ENCODE measurements at regions not wholly inside any gene's neighbourhood (a gene's known extent, or its start where the extent isn't known, plus 50 kb on each side); places are given as distances from the start of the nearest gene placed in this dataset.

DNA sequence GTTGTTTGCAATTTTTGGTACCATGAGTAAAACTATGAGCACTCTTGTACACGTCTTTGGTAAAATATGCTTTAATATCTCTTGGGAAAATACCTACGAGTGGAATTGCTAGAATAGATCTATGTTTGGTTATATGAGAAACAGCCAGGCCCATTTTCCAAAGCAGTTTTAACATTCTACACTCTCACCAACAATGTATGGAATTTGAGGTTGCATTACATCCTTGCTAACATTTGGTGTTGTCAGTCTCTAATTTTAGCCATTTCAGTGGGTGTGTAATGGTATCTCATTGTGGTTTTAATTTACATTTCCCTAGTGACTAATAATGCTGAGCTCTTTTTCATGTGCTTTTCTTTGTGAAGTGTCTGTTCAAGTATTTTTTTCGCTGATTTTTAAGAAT lies 118.9 kb upstream of the TCF4 start:
- ChIA-PET CTCF (ENCODE audit: partially characterized antibody) (interaction anchor here (1.0 kb wide), 1 partner anchor 77 kb away, joined by 3 read pairs; no protein-coding TSS in a partner anchor), POLR2A (ENCODE audit: partially characterized antibody) (no interaction called here)
- no peaks in the 10 kb centered on the region for H3K36me3 ChIP-seq (ENCODE audit: control insufficient read depth in 2 of 4, insufficient read depth in 4 of 4, low read length in 3 of 4)
- H2AK5ac ChIP-seq (ENCODE audit: low read depth, low read length) = no peak overlapping the region
- H4K91ac ChIP-seq (replicated peaks; ENCODE audit: insufficient read length, low read length) = no peak overlapping the region
- H3K18ac ChIP-seq (ENCODE audit: extremely low read depth, low read length) = no peak overlapping the region
- H2BK12ac ChIP-seq (ENCODE audit: low read depth, low read length) = no peak overlapping the region
- no peaks in the 10 kb centered on the region for H3K4me1 ChIP-seq (replicated peaks in 1 of 4; ENCODE audit: control insufficient read depth in 3 of 4, insufficient read depth in 4 of 4, low read length in 3 of 4)
- no peaks in the 10 kb centered on the region for H3K9me3 ChIP-seq (ENCODE audit: insufficient read depth in 2 of 2, low read depth in 1 of 2, low read length in 1 of 2)
- no peak for DNase-seq (ENCODE audit: low read depth in 1 of 2, low spot score in 2 of 2)
- no peaks in the 10 kb centered on the region for H3K27me3 ChIP-seq (replicated peaks in 1 of 4; ENCODE audit: control insufficient read depth in 3 of 4, extremely low read depth in 1 of 4, insufficient read depth in 3 of 4, low read length in 3 of 4)
- no peak overlapping the region for H3K23ac ChIP-seq (ENCODE audit: insufficient read length)
- H2BK120ac ChIP-seq (replicated peaks; ENCODE audit: low read depth, low read length) = no peak overlapping the region
- no peak overlapping the region for H4K8ac ChIP-seq (ENCODE audit: extremely low read depth, insufficient read depth, low read length)
- no peak overlapping the region for H3K14ac ChIP-seq (ENCODE audit: insufficient read length)
- H4K20me1 ChIP-seq (replicated peaks in 1 of 2; ENCODE audit: control insufficient read depth in 1 of 2, insufficient read depth in 2 of 2, low read length in 2 of 2) = no peaks in the 10 kb centered on the region
- no peaks in the 10 kb centered on the region for H3K79me2 ChIP-seq (ENCODE audit: control insufficient read depth in 1 of 2, insufficient read depth in 2 of 2, low read length in 2 of 2)
- H2BK15ac ChIP-seq (ENCODE audit: low read length) = no peak overlapping the region
- H3K4me3 ChIP-seq (ENCODE audit: extremely low read depth in 1 of 4, insufficient read depth in 2 of 4, low read depth in 3 of 4, low read length in 4 of 4) = no peak overlapping the region
- H3K4ac ChIP-seq (replicated peaks; ENCODE audit: insufficient read length, low read depth, low read length) = no peak overlapping the region
- no peak overlapping the region for H3K56ac ChIP-seq (replicated peaks; ENCODE audit: insufficient read length, low read depth, low read length)
- H3K27ac ChIP-seq (ENCODE audit: low read depth, low read length) = no peak overlapping the region
- no peak for FAIRE-seq
- WGBS, 2 experiments (ENCODE audit: extremely low coverage in 1 of 2, insufficient coverage in 1 of 2, insufficient read length in 1 of 2, insufficient replicate concordance in 2 of 2, low coverage in 1 of 2, low lambda C conversion rate in 2 of 2, missing lambda C conversion rate in 1 of 2) = 81% methylated on average over 3 of the region's 3 CpGs; no CpG with 5 or more reads in 1 of the 2 experiments
- no peak overlapping the region for H2AFZ ChIP-seq (ENCODE audit: low read length)
- no peak for TF ChIP-seq YY1 (IDR thresholded peaks at IDR 0.05; ENCODE audit: low read depth, low read length)
- no peak for TF ChIP-seq EP300 (IDR thresholded peaks at IDR 0.05; ENCODE audit: borderline replicate concordance in 1 of 2, low read depth in 2 of 2, low read length in 2 of 2)
- TF ChIP-seq EGR1 (IDR thresholded peaks at IDR 0.05; ENCODE audit: borderline replicate concordance, low read depth, low read length) = no peak
- TF ChIP-seq SAP30 (IDR thresholded peaks at IDR 0.05; ENCODE audit: insufficient read depth, insufficient replicate concordance, low read length) = no peak
- TF ChIP-seq ASH2L (IDR thresholded peaks at IDR 0.05; ENCODE audit: low read length) = no peak
- TF ChIP-seq SRF (IDR thresholded peaks at IDR 0.05; ENCODE audit: low read depth, low read length) = no peak
- no peak for TF ChIP-seq CHD1 (IDR thresholded peaks at IDR 0.05; ENCODE audit: low read depth, low read length)
- H2BK5ac ChIP-seq (ENCODE audit: low read depth, low read length) = no peak overlapping the region
- no peaks in the 10 kb centered on the region; the same call in 1 of the 2 replicates for H3K23me2 ChIP-seq (ENCODE audit: low read depth, low read length)
- H3K79me1 ChIP-seq (ENCODE audit: low read depth, low read length) = no peaks in the 10 kb centered on the region
- no peak overlapping the region for H4K5ac ChIP-seq (ENCODE audit: insufficient read length, low read depth, low read length)
- H3K9ac ChIP-seq (replicated peaks in 1 of 4; ENCODE audit: extremely low read depth in 1 of 4, low read depth in 3 of 4, low read length in 3 of 4) = no peak overlapping the region
- H3K4me2 ChIP-seq (ENCODE audit: insufficient read depth in 1 of 2, low read depth in 2 of 2, low read length in 2 of 2) = no peak overlapping the region
- no peak overlapping the region for H2BK20ac ChIP-seq (ENCODE audit: low read length)

Measured in H1 (cell line).